ENCODE measurements at regions not wholly inside any gene's neighbourhood (a gene's known extent, or its start where the extent isn't known, plus 50 kb on each side); places are given as distances from the start of the nearest gene placed in this dataset.
"Not testable (repeated sequence)": the region's sequence is repeated elsewhere in the genome, so short reads cannot be mapped to it uniquely, and the experiment has no call there.

- DNase-seq (ENCODE audit: low spot score); FAIRE-seq: not testable (repeated sequence)
Measured at GRCh38 chr2:34494192-34494591, 895.1 kb upstream of the FAM98A start.

DNA sequence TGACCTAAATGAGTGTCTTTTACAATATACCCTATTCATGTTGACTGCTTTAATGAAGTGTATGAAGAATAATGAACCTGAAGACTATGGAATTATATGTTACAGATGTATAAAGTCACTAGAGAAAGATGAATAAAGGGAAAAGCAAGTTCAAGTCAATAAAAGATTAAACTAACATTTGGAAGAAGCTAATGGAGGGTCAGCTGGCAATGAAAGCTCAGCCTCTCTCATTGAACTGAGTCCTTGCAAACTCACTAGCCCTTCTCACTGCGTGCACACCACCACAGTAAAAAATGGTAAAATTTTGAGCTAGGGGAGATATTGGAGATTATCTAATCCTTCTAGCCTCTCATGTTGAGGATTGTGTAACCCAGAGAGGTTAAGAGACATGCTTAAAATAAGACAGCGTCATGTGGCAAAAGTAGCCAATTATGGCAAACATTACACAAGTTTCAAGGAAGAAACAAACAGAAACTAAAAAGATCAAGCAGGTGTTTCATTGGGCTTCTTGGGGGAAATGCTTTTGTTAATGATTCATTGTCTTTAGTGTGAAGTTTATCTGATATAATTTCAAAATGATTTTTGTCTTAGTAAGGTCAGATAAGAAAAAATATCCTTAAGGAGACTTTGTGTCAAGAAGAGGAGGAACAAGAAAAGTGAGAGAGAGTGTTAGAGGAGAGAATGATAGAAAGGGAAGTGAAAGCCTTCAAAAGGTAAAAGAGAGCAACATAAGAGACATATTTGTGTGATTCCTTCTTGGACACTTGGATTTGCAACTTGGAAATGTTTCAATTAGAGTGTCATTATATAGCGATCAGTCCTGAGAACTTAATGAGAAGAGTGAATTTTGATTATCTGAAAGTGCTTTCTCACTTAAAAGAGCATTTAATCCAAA lies 893.7 kb upstream of the FAM98A start:
- FAIRE-seq: no peak
- no peak for DNase-seq (ENCODE audit: low spot score)

DNA sequence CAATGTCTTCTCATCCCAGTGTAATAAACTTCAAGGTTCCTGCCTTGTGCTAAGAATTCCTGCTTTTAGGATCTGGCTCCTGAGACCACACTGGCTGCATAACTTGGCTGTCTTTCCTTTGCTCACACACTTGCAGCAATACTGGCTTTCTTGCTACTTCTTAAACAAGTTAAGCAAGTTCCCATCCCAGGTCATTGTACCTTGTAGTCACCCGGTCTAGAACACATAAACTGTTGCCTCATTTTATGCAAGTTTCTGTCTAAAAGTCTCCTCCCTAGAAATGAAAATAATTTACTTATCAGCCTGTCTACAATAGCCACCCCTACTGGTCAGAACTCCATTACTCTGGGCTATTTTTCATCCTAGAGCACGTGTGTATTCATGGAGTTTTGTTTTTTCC lies 887.9 kb upstream of the FAM98A start:
- FAIRE-seq (no peak), DNase-seq (ENCODE audit: low spot score) (no peak)

DNA sequence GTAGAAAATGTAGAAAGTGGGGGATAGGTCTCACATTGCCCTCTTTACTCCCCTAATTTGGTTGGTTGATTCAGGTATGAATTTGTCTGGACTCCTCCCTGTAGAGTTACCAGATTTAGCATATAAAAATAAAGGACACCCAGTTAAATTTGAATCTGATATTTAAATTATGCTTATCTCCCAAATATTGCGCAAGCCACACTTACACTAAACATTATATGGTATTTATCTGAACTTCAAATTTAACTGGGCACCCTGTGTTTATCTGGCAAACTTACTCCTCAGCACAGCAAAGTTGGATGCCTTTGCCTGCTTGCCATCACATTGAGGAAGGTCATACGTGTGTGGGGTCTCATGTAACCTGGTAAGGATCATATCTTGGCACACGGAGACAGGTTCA lies 882.4 kb upstream of the FAM98A start:
- DNase-seq (ENCODE audit: low spot score): no peak
- FAIRE-seq: no peak

- FAIRE-seq (no peak), DNase-seq (ENCODE audit: low spot score) (no peak)
Measured at GRCh38 chr2:34480366-34480765, 881.3 kb upstream of the FAM98A start.

GRCh38 chr2:34475156-34475555 lies 876.1 kb upstream of the FAM98A start:
- FAIRE-seq: no peak
- DNase-seq (ENCODE audit: low spot score): no peak

GRCh38 chr2:34474646-34475045 lies 875.5 kb upstream of the FAM98A start:
- FAIRE-seq (no peak), DNase-seq (ENCODE audit: low spot score) (no peak)

GRCh38 chr2:34447097-34447496 lies 848.0 kb upstream of the FAM98A start:
- DNase-seq (ENCODE audit: low spot score): no peak

GRCh38 chr2:34423301-34423700 lies 824.2 kb upstream of the FAM98A start:
- no peak for DNase-seq (ENCODE audit: low spot score)

More at GRCh38 chr2:34447097-34447496, 848.0 kb upstream of the FAM98A start:
- FAIRE-seq: no peak

DNA sequence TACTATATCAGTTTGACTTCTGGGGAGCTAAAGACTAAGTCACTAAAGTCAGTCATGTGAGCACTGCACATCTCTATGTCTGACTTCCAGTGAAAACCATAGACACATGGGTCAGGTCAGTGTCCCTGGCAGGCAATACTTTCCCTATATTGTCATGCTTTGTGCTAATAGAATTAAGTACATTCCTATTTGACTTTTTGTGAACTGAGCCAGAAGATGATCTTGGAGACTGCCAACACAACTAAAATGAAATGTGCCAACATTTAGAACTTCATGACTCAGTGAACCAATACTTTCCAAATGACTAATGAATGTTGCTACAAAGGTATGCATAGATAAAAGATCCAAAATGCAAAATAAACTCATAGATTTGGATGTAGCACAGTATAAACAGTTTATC lies 820.8 kb upstream of the FAM98A start:
- DNase-seq (ENCODE audit: low spot score): no peak

More at GRCh38 chr2:34423301-34423700, 824.2 kb upstream of the FAM98A start:
- FAIRE-seq: no peak

DNA sequence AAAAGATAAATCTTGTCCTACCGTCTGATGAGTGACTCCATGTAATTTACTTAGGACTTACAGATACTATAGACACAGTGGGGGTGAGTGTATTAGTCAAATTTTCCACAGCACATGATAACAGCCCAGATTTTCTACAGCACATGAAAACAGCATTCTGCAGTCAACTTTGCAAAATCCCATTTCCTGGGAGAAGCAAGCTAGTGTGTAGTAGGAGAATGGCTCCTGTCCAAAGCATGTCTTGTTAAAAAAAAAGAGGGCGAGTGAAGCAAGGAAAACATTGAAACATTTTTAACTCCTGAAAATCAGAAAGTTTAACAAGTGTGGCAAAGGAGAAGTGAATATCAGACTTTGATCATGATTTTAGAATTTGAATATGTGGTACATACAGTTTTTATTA lies 817.8 kb upstream of the FAM98A start:
- DNase-seq (ENCODE audit: low spot score) (no peak), FAIRE-seq (no peak)

More for the DNA sequence above, 820.8 kb upstream of the FAM98A start:
- no peak for FAIRE-seq

GRCh38 chr2:34414856-34415255 lies 815.8 kb upstream of the FAM98A start:
- DNase-seq (ENCODE audit: low spot score): no peak
- no peak for FAIRE-seq

- no peak for FAIRE-seq
- DNase-seq (ENCODE audit: low spot score): peak; percentile 29
Measured at GRCh38 chr2:34408100-34408499, 809.0 kb upstream of the FAM98A start.

DNA sequence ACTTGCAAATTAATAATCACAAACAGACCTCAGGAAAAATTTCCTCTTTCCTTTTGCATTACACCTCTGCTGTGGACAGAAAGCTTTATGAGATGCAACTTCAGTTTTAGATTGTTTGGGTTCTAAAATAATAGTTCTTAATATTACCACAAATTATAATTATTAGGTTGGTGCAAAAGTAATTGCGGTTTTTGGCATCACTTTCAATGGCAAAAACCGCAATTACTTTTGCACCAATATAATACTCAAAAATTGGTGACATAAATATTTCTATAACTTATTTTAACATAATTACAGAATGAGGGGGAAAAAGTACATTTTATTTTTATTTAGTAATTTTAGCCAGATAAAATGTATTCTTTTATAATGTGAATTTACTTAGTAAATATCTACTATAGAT lies 804.4 kb upstream of the FAM98A start:
- FAIRE-seq: no peak
- no peak for DNase-seq (ENCODE audit: low spot score)

DNA sequence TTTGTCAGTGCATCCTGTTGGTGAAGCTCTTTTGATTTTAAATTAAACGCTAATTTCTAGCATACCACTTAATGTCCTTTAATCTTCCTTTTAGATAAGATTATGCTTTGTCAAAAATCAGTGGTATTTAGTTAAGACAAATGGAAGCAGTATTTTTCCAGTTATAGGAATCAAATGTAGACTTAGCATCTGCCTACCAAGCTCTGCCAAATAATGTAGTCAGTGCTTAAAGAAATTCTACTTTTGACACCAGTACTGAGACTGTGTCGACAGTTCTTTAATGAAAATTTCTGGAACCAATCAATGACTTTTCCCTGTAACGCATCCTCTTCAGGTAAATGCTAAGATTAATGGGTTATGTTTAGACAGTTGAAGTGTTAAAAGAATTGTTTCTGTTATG lies 803.3 kb upstream of the FAM98A start:
- DNase-seq (ENCODE audit: low spot score): no peak
- no peak for FAIRE-seq

DNA sequence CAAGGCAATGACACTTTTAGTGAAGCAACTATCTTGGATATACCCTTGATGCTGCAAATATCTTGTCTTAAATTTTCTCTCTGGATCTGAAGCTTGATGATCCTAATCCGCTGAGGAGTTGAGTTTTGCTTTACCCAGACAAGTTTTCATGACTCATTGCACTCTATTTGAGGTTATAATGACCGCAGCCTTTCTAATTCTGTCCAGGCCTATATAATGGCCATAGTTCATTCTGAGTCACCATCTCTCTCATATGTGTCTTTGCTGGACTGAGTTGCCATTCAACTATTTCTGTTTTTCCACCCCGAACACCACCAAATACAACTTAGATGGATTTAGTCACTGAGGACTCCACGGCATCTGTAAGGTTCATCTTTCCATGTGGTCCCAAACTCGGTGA lies 802.1 kb upstream of the FAM98A start:
- DNase-seq (ENCODE audit: low spot score) (peak; percentile 53), FAIRE-seq (peak; percentile 69)

DNA sequence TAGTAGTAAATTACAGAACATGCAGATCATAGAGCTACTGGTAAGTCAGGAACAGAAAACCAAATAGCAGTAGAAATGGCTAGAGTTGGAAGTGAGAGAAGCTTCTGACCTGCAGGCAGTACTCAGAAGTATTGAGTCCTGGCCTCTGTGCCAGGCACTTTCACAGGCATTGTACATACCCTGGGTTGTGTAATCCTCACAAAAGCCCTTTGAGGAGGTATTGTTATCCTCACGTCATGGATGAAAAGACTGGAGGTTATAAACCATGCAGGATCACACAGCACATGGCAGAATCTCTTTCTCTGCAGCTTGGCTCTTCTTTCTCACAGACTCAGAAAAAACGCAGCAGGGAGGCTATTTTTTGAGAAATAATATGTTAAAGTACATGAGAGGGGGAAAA lies 789.3 kb upstream of the FAM98A start:
- DNase-seq (ENCODE audit: low spot score) (no peak), FAIRE-seq (no peak)

DNA sequence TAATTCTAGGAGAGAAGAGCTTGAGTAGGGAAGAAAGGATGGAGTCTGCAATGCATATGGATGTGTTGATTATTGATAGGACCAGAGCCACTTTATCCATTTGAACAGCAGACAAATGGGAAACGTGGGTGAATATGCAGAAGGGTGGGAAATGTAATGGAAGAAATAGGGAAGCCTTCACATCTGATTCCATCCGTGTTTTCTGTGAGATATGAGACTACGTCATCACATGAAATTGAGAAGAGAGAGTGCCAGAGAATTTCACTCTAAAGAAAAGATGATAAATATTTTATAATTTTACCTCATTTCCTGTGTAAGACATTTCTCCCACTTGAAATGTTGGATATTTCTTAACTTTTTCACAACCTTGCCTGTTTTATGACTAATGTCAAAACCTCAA lies 788.4 kb upstream of the FAM98A start:
- DNase-seq (ENCODE audit: low spot score): no peak
- FAIRE-seq: no peak

DNA sequence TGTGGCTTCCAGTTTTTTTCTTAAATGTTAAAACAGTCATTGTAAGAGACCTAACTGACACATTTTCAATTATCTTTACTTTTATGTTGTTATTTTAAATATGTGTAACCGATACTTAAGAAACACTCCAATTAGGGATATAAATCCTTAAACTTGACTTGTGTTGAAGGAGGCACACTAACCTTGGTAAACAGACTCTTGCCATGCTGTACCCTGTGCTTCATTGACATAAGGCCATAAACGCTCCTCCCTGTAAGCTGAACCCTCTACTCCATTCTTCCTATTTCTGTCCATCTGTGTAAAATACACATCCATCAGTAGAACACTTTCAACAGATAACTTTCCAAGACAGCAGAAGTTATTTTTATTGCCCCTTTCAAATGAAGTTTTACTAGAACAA lies 780.5 kb upstream of the FAM98A start:
- FAIRE-seq (no peak), DNase-seq (ENCODE audit: low spot score) (no peak)

DNA sequence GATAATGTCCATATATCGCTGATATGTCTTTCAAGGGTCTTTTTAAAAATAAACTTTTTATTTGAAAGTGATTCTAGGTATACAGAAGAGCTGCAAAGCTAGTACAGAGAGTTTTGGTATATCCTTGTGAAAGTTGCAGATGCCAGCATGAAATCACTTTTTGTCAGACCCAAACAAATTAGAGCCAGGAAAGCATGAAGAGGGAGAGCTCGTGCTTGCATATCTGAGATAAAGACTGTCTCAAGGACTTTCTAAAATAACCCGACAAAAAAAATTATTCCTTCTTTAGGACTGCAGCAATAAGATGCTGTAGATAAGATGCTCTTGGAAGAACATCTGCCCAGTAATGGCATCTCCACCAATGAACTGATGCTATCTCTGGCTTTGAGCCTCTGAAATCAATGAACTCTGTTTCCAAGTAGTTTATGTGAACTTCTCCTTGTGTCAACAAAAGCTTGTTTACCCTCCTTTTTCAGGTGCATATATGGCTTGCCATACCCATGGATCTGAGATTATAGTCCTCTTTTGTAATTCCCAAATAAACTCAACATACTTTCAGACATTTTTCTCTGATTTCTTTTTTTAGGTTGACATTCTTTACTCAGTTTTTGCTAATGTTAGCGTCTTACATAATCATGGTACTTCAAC lies 774.6 kb upstream of the FAM98A start:
- no peak for DNase-seq (ENCODE audit: low spot score)
- no peak for FAIRE-seq

GRCh38 chr2:34372967-34373366 lies 773.9 kb upstream of the FAM98A start:
- DNase-seq (ENCODE audit: low spot score) (no peak), FAIRE-seq (no peak)

DNA sequence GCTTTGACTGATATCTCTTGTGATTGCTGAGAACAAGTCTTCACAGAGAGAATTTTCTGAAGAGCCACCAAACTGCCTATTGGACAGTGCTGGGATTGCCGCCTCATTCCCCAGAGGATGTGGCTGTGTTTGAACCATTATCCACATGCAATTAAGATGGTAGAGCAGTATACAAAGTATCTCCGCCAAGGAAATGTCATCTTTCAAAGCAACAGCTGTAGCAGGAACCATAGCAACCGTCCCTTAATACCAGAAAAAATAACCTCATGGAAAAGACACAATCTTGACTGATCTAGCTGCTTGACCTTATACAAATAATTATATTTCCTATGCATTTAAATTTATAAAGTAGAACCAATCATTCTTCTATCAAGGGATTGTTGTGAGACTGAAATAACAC lies 772.6 kb upstream of the FAM98A start:
- no peak for FAIRE-seq
- DNase-seq (ENCODE audit: low spot score): no peak

GRCh38 chr2:34368304-34368703 lies 769.2 kb upstream of the FAM98A start:
- FAIRE-seq (no peak), DNase-seq (ENCODE audit: low spot score) (no peak)
